Adrenal gland (tissue), 9 donors: ENCODE measurements at regions not wholly inside any gene's neighbourhood (a gene's known extent, or its start where the extent isn't known, plus 50 kb on each side); places are given as distances from the start of the nearest gene placed in this dataset.

Experiments used
- DNase-seq, 7 donors: peaks; one replicate each; pipeline ENCODE4 v3.0.0-alpha.2; 2019 to 2020
- H3K27ac ChIP-seq, 5 donors: fragments of 200-600 bp; sonication (generic) in 4 of 5; 1 replicate in 3 of 5; 2 replicates in 2 of 5; pipeline versions ENCODE4 v1.5.1 to v1.8.0; 2016 to 2020; ENCODE audit warnings: mild to moderate bottlenecking in 1 of 5
- H3K27me3 ChIP-seq: fragments of 200-600 bp; 2 replicates; pipeline ENCODE4 v1.8.0; 2021
- H3K36me3 ChIP-seq, 2 donors: fragments of 200-600 bp; replicated peaks in 1 of 2; 1 replicate in 1 of 2; 2 replicates in 1 of 2; pipeline versions ENCODE4 v1.5.1 to v1.8.0; 2018 to 2022
- H3K4me1 ChIP-seq, 2 donors: fragments of 200-600 bp; replicated peaks in 1 of 2; 1 replicate in 1 of 2; 2 replicates in 1 of 2; pipeline versions ENCODE4 v1.5.1 to v1.8.0; 2018 to 2021
- H3K4me3 ChIP-seq, 4 donors: fragments of 200-600 bp; sonication (generic) in 3 of 4; one replicate each; pipeline ENCODE4 v1.5.1; 2016 to 2018
- H3K9me3 ChIP-seq, 3 donors: fragments of 200-600 bp; sonication (generic) in 1 of 3; replicated peaks in 1 of 3; 1 replicate in 2 of 3; 2 replicates in 1 of 3; pipeline versions ENCODE4 v1.5.1 to v1.8.0; 2016 to 2021
- CTCF ChIP-seq, 6 experiments: fragments of 450-650 bp in 4 of 6; fragments of 200-600 bp in 2 of 6; sonication (generic) in 1 of 6; IDR thresholded peaks; 1 replicate in 5 of 6; 2 replicates in 1 of 6; pipeline versions ENCODE4 v1.5.1 to v1.8.0; 2016 to 2021; ENCODE audit warnings: antibody characterized with exemption in 6 of 6, mild to moderate bottlenecking in 2 of 6, moderate library complexity in 1 of 6
- POLR2A ChIP-seq, 2 donors: fragments of 450-650 bp; IDR thresholded peaks; one replicate each; pipeline ENCODE4 v1.6.1; 2017; ENCODE audit warnings: antibody characterized with exemption in 2 of 2, mild to moderate bottlenecking in 2 of 2, moderate library complexity in 1 of 2
- WGBS, 4 donors: extraction: QIAGEN DNeasy Blood & Tissue Kit in 2 of 4; methylation state at CpG; one replicate each; pipeline versions ENCODE4 v1.1.5 to v1.1.7; 2013 to 2017; 5-methylcytosine and 5-hydroxymethylcytosine counted together
- intact Hi-C, 2 donors: fragments of 100-400 bp; cut with DNase I; formaldehyde crosslinking; loops; one replicate each; pipeline versions ENCODE4 v1.14.1 to v1.15.0; 2022 to 2023
- donor health status: healthy with polysubstance abuse.
- donor health status: Bipolar disorder and iron deficiency.
- donor health status: DM: yes; HTN: yes; CAD: no.
- donor health status: DM: no; HTN: no; CAD: no.
- donor health status: DM: no; HTN: no; CAD: no.

DNA sequence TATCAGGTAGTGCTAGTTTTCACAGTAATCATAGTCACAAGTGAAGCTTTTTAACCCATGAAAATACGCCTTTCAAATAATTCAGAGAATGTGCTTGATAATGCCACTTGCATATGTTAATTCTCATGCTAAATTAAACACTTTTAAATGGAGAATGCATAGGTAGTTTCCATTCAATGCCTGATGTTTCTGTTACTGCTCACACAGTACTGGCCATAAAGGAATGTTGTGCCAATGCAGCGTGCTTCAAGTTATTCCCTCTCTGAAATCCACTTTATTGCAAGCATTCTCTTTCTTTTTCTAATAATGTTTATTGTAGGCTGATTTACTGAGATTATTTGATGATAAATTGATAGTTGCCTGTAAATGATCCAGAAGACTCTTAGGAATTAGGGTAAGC is 513.0 kb upstream of the KLF12 start:
- intact Hi-C loops: no loop called here
- H3K4me1 ChIP-seq: no peaks in the 10 kb centered on the region
- no peak overlapping the region for H3K27ac ChIP-seq
- H3K4me3 ChIP-seq: no peak overlapping the region
- H3K27me3 ChIP-seq: no peaks in the 10 kb centered on the region
- H3K36me3 ChIP-seq: no peaks in the 10 kb centered on the region
- DNase-seq: no peak
- no peaks in the 10 kb centered on the region for H3K9me3 ChIP-seq
- TF ChIP-seq POLR2A (IDR thresholded peaks at IDR 0.05): no peak
- TF ChIP-seq CTCF (IDR thresholded peaks at IDR 0.05): no peak
- WGBS, 4 donors: 87 to 94% (median 91%) methylated on average over 2 of the region's 2 CpGs

- intact Hi-C loops: no loop called here
- H3K27me3 ChIP-seq: no peaks in the 10 kb centered on the region
- no peaks in the 10 kb centered on the region for H3K4me1 ChIP-seq
- no peaks in the 10 kb centered on the region for H3K36me3 ChIP-seq
- H3K9me3 ChIP-seq: no peaks in the 10 kb centered on the region
- TF ChIP-seq CTCF (IDR thresholded peaks at IDR 0.05) (no peak), POLR2A (IDR thresholded peaks at IDR 0.05) (no peak)
- no peak overlapping the region for H3K4me3 ChIP-seq
- WGBS, 4 donors: 70 to 88% (median 79%) methylated on average over 3 of the region's 3 CpGs
- no peak overlapping the region for H3K27ac ChIP-seq
- DNase-seq: no peak
These were observed 511.9 kb upstream of the KLF12 start for GRCh38 chr13:74646091-74646490.

DNA sequence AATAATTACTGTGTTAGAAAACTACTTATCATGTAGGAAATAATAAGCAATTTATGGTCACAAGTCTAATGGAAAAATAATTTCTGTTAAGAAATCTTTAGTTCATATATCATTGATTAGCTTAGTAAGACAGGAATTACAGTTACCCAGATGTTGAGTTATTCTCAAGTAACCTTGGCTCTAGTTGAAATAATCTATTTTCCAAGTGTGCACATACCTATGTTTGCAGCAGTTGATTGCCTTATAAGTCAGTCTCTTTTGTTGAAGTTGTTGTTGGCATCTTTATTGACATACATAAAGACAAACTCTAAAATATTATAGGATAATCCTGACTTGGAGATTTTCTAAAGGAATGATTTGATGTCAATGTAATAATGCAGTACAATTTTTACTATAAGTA is 511.4 kb upstream of the KLF12 start:
- Histone ChIP-seq H3K4me1 (no peaks in the 10 kb centered on the region), H3K36me3 (no peaks in the 10 kb centered on the region), H3K27ac (no peak overlapping the region), H3K9me3 (no peaks in the 10 kb centered on the region), H3K27me3 (no peaks in the 10 kb centered on the region), H3K4me3 (no peak overlapping the region)
- intact Hi-C loops: no loop called here
- TF ChIP-seq POLR2A (IDR thresholded peaks at IDR 0.05) (no peak), CTCF (IDR thresholded peaks at IDR 0.05) (no peak)
- DNase-seq: no peak

DNA sequence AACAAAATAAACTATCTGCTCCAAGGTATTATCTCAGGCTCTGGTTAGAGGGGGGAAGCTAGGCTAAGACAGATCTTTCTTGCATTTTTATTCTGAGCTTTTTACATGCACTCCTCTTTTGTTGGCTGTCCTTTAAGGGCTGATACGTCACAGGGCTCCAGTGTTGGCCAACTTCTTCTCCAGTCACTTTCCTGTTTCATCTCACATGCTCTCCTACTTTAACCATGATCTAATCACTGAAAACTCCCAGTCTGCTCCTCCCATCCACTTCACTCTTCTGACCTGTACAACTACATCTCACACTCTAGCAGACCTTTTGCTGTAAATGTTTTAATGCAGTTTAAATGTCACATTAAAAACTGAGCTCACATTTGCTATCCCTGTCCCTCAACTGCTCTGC is 510.0 kb upstream of the KLF12 start:
- no peak for DNase-seq
- WGBS, 4 donors: 64 to 89% (median 82%) methylated on average over 1 of the region's 1 CpG
- TF ChIP-seq POLR2A (IDR thresholded peaks at IDR 0.05): no peak
- TF ChIP-seq CTCF (IDR thresholded peaks at IDR 0.05): no peak
- H3K27ac ChIP-seq: no peak overlapping the region
- no peaks in the 10 kb centered on the region for H3K27me3 ChIP-seq
- intact Hi-C loops: no loop called here
- no peaks in the 10 kb centered on the region for H3K4me1 ChIP-seq
- no peaks in the 10 kb centered on the region for H3K9me3 ChIP-seq
- H3K36me3 ChIP-seq: no peaks in the 10 kb centered on the region
- no peak overlapping the region for H3K4me3 ChIP-seq
